ENCODE measurements at regions not wholly inside any gene's neighbourhood (a gene's known extent, or its start where the extent isn't known, plus 50 kb on each side); places are given as distances from the start of the nearest gene placed in this dataset.

- Histone ChIP-seq H3K14ac (ENCODE audit: insufficient read length) (no peak overlapping the region), H4K5ac (ENCODE audit: insufficient read length, low read depth, low read length) (no peak overlapping the region), H3K79me1 (ENCODE audit: low read depth, low read length) (no peaks in the 10 kb centered on the region), H3K23me2 (ENCODE audit: low read depth, low read length) (no peaks in the 10 kb centered on the region), H4K91ac (replicated peaks; ENCODE audit: insufficient read length, low read length) (no peak overlapping the region), H4K20me1 (replicated peaks in 1 of 2; ENCODE audit: control insufficient read depth in 1 of 2, insufficient read depth in 2 of 2, low read length in 2 of 2) (no peaks in the 10 kb centered on the region), H3K18ac (ENCODE audit: extremely low read depth, low read length) (no peak overlapping the region), H3K36me3 (ENCODE audit: control insufficient read depth in 2 of 4, insufficient read depth in 4 of 4, low read length in 3 of 4) (no peaks in the 10 kb centered on the region), H3K4me3 (ENCODE audit: extremely low read depth in 1 of 4, insufficient read depth in 2 of 4, low read depth in 3 of 4, low read length in 4 of 4) (no peak overlapping the region), H2AK5ac (ENCODE audit: low read depth, low read length) (no peak overlapping the region), H2AFZ (ENCODE audit: low read length) (no peak overlapping the region), H3K9ac (replicated peaks in 1 of 4; ENCODE audit: extremely low read depth in 1 of 4, low read depth in 3 of 4, low read length in 3 of 4) (no peak overlapping the region), H3K4me2 (ENCODE audit: insufficient read depth in 1 of 2, low read depth in 2 of 2, low read length in 2 of 2) (no peak overlapping the region), H2BK20ac (ENCODE audit: low read length) (no peak overlapping the region), H3K27me3 (replicated peaks in 1 of 4; ENCODE audit: control insufficient read depth in 3 of 4, extremely low read depth in 1 of 4, insufficient read depth in 3 of 4, low read length in 3 of 4) (no peaks in the 10 kb centered on the region), H2BK12ac (ENCODE audit: low read depth, low read length) (no peak overlapping the region), H4K8ac (ENCODE audit: extremely low read depth, insufficient read depth, low read length) (no peak overlapping the region), H2BK15ac (ENCODE audit: low read length) (no peak overlapping the region), H3K23ac (ENCODE audit: insufficient read length) (no peak overlapping the region), H3K79me2 (ENCODE audit: control insufficient read depth in 1 of 2, insufficient read depth in 2 of 2, low read length in 2 of 2) (no peaks in the 10 kb centered on the region), H3K4me1 (replicated peaks in 1 of 4; ENCODE audit: control insufficient read depth in 3 of 4, insufficient read depth in 4 of 4, low read length in 3 of 4) (no peaks in the 10 kb centered on the region), H2BK120ac (replicated peaks; ENCODE audit: low read depth, low read length) (no peak overlapping the region), H3K4ac (replicated peaks; ENCODE audit: insufficient read length, low read depth, low read length) (no peak overlapping the region), H3K56ac (replicated peaks; ENCODE audit: insufficient read length, low read depth, low read length) (no peak overlapping the region), H2BK5ac (ENCODE audit: low read depth, low read length) (no peak overlapping the region), H3K27ac (ENCODE audit: low read depth, low read length) (no peak overlapping the region), H3K9me3 (ENCODE audit: insufficient read depth in 2 of 2, low read depth in 1 of 2, low read length in 1 of 2) (no peaks in the 10 kb centered on the region)
- DNase-seq (ENCODE audit: low read depth in 1 of 2, low spot score in 2 of 2) (no peak), FAIRE-seq (no peak)
- ChIA-PET CTCF (ENCODE audit: partially characterized antibody) (interaction anchor here (1.6 kb wide), 1 partner anchor 47 kb away, joined by 3 read pairs; no protein-coding TSS in a partner anchor), POLR2A (ENCODE audit: partially characterized antibody) (no interaction called here)
- 85% methylated on average over 6 of the region's 6 CpGs; no CpG with 5 or more reads in 1 of the 2 experiments for WGBS, 2 experiments (ENCODE audit: extremely low coverage in 1 of 2, insufficient coverage in 1 of 2, insufficient read length in 1 of 2, insufficient replicate concordance in 2 of 2, low coverage in 1 of 2, low lambda C conversion rate in 2 of 2, missing lambda C conversion rate in 1 of 2)
- TF ChIP-seq CEBPB (IDR thresholded peaks at IDR 0.05; ENCODE audit: low read depth, low read length): no peak
- TF ChIP-seq GABPA (IDR thresholded peaks at IDR 0.05; ENCODE audit: borderline replicate concordance, insufficient read depth, low read length): no peak
- TF ChIP-seq SIRT6 (IDR thresholded peaks at IDR 0.05; ENCODE audit: low read length): no peak
- TF ChIP-seq ATF3 (IDR thresholded peaks at IDR 0.05; ENCODE audit: insufficient read depth, low read depth, low read length): no peak
- TF ChIP-seq SP4 (IDR thresholded peaks at IDR 0.05; ENCODE audit: low read length): no peak
- TF ChIP-seq E2F6 (IDR thresholded peaks at IDR 0.05): no peak
- no peak for TF ChIP-seq NRF1 (IDR thresholded peaks at IDR 0.05; ENCODE audit: low read depth, low read length)
- TF ChIP-seq SUZ12 (IDR thresholded peaks at IDR 0.05; ENCODE audit: low read length): no peak
- no peak for TF ChIP-seq EZH2 (IDR thresholded peaks at IDR 0.05; ENCODE audit: low read depth, low read length, severe bottlenecking)
- TF ChIP-seq ASH2L (IDR thresholded peaks at IDR 0.05; ENCODE audit: low read length): no peak
Measured at GRCh38 chr6:115712291-115712961, 348.3 kb downstream of the FRK start.
